Activated naive CD4-positive, alpha-beta T cell treated with anti-CD3 and anti-CD28 coated beads, Interleukin-2, amount 50 U/mL, for 72 hours (primary cell): ENCODE measurements at regions not wholly inside any gene's neighbourhood (a gene's known extent, or its start where the extent isn't known, plus 50 kb on each side); places are given as distances from the start of the nearest gene placed in this dataset.

Source experiments
- ATAC-seq, 2 donors: fragments of 150-1000 bp; cut with Tn5 transposase; 2 replicates each; pipeline ENCODE4 v1.10.0; 2021; ENCODE audit warnings: mild to moderate bottlenecking in 2 of 2, moderate library complexity in 2 of 2
- DNase-seq, 2 donors: peaks; one replicate each; pipeline ENCODE4 v3.0.0; 2021 to 2022; ENCODE audit warnings: low spot score in 2 of 2
- H3K27ac Mint-ChIP-seq, 2 donors: one replicate each; pipeline ENCODE4 v1.8.0; 2022; ENCODE audit warnings: mild to moderate bottlenecking in 2 of 2, mixed read lengths in 2 of 2
- H3K36me3 Mint-ChIP-seq, 2 donors: one replicate each; pipeline ENCODE4 v1.8.0; 2022; ENCODE audit warnings: mixed read lengths in 2 of 2
- H3K9me3 Mint-ChIP-seq, 2 donors: one replicate each; pipeline ENCODE4 v1.8.0; 2022; ENCODE audit warnings: mixed read lengths in 2 of 2

- Mint-ChIP-seq H3K27ac (no peak overlapping the region), H3K36me3 (no peaks in the 10 kb centered on the region), H3K9me3 (no peaks in the 10 kb centered on the region)
- DNase-seq (no peak), ATAC-seq (no peak)
Observed at GRCh38 chr6:8201679-8202078, 99.3 kb upstream of the EEF1E1 start.

- no peaks in the 10 kb centered on the region for H3K9me3 Mint-ChIP-seq
- H3K36me3 Mint-ChIP-seq, result no peaks in the 10 kb centered on the region
- H3K27ac Mint-ChIP-seq, result no peak overlapping the region
- ATAC-seq (no peak), DNase-seq (no peak)
Observed at GRCh38 chr6:8200255-8200654, 97.9 kb upstream of the EEF1E1 start.

DNA sequence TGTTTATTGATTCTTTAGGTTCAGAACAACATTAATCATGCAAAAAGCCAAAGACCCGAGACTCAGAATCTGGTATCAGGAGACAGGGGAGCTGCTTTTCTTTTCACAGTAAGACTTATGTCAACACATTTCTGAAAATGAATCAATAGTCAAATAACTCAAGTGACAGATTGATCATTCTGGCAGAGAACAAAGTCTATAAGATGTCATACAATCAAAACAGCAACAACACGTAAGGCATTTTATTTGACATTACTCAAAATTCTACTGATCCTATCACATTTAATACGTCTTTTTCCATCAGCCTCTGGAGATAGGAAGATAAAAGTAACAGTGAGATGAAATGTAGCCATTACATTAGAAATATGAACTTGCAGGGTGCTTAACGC lies 93.4 kb upstream of the EEF1E1 start:
- ATAC-seq (no peak), DNase-seq (no peak)
- Mint-ChIP-seq H3K27ac (no peak overlapping the region), H3K9me3 (no peaks in the 10 kb centered on the region), H3K36me3 (no peaks in the 10 kb centered on the region)

GRCh38 chr6:8195040-8195713 lies 92.8 kb upstream of the EEF1E1 start:
- Mint-ChIP-seq H3K27ac (no peak overlapping the region), H3K36me3 (no peaks in the 10 kb centered on the region), H3K9me3 (no peaks in the 10 kb centered on the region)
- ATAC-seq, result no peak
- no peak for DNase-seq

- H3K9me3 Mint-ChIP-seq, result no peaks in the 10 kb centered on the region
- no peaks in the 10 kb centered on the region for H3K36me3 Mint-ChIP-seq
- no peak for ATAC-seq
- no peak overlapping the region for H3K27ac Mint-ChIP-seq
- DNase-seq, result no peak
Observed at GRCh38 chr6:8194490-8194889, 92.1 kb upstream of the EEF1E1 start.

GRCh38 chr6:8193541-8193940 lies 91.2 kb upstream of the EEF1E1 start:
- ATAC-seq, result no peak

DNA sequence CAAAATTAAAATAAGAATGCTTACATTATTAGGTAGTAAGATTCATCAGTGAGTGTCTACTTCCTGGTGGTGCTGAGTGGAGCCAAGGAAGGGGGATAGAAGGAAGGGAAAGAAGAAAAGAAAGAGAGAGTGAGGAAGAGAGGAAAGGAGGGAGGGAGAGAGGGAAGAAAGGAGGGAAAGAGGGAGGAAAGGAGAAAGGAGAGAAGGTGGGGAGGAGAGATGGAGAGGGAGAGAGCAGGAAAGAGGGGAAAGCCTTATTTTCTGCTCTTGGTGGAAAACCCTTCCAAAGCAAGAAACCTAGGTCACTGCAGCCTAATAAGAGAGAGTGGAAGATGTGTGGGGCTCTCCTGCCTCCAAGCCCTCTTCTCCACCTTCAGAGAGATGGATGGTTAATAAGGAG lies 90.2 kb upstream of the EEF1E1 start:
- no peak for DNase-seq
- Mint-ChIP-seq H3K36me3 (no peaks in the 10 kb centered on the region), H3K27ac (no peak overlapping the region), H3K9me3 (no peaks in the 10 kb centered on the region)
- ATAC-seq, result no peak

More at GRCh38 chr6:8193541-8193940, 91.2 kb upstream of the EEF1E1 start:
- H3K9me3 Mint-ChIP-seq, result no peaks in the 10 kb centered on the region
- no peak for DNase-seq
- H3K36me3 Mint-ChIP-seq, result no peaks in the 10 kb centered on the region
- no peak overlapping the region for H3K27ac Mint-ChIP-seq

DNA sequence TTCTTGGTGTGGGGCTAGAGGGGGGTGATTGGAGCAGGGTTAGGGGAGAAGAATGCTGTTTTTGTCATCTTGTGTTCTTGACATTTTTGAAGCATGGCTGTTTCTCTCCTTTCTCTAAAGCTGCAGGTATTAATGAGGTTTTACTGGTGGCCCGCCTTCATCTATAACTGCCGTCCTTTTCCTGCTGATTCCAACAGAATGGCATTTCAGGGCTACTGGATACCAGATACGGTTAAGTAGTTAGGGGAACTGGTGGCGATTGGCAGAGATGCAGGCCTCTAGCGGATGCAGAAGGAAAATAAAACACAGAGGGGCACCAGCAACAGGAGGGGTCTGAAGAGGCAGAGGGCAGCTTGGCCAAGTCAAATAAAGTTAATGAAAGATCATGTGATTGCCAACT lies 89.7 kb upstream of the EEF1E1 start:
- Mint-ChIP-seq H3K9me3 (no peaks in the 10 kb centered on the region), H3K27ac (no peak overlapping the region), H3K36me3 (no peaks in the 10 kb centered on the region)
- DNase-seq (no peak), ATAC-seq (no peak)

DNA sequence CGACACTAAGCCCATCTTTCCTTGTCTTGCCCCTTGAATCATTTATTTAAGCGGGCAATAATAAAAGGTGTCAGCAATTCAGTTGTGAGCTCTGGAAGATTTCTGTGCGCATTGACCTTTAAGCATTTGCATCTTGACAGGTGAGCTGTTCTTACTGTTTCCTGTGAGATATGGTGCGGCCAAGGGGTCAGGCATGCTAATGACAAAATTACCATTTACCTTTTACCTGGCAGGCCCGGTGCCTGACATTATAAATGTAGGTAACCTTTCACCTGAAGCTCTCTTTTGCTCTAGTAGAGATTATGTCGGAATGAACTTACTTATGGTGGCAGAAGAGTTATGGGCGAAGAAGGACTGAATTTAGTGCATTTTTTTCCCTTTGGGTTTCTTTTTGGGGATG lies 89.3 kb upstream of the EEF1E1 start:
- ATAC-seq (no peak), DNase-seq (no peak)
- Mint-ChIP-seq H3K27ac (no peak overlapping the region), H3K36me3 (no peaks in the 10 kb centered on the region), H3K9me3 (no peaks in the 10 kb centered on the region)

GRCh38 chr6:8187209-8187608 lies 84.9 kb upstream of the EEF1E1 start:
- ATAC-seq (no peak), DNase-seq (no peak)
- no peaks in the 10 kb centered on the region for H3K36me3 Mint-ChIP-seq
- H3K27ac Mint-ChIP-seq, result no peak overlapping the region
- no peaks in the 10 kb centered on the region for H3K9me3 Mint-ChIP-seq

DNA sequence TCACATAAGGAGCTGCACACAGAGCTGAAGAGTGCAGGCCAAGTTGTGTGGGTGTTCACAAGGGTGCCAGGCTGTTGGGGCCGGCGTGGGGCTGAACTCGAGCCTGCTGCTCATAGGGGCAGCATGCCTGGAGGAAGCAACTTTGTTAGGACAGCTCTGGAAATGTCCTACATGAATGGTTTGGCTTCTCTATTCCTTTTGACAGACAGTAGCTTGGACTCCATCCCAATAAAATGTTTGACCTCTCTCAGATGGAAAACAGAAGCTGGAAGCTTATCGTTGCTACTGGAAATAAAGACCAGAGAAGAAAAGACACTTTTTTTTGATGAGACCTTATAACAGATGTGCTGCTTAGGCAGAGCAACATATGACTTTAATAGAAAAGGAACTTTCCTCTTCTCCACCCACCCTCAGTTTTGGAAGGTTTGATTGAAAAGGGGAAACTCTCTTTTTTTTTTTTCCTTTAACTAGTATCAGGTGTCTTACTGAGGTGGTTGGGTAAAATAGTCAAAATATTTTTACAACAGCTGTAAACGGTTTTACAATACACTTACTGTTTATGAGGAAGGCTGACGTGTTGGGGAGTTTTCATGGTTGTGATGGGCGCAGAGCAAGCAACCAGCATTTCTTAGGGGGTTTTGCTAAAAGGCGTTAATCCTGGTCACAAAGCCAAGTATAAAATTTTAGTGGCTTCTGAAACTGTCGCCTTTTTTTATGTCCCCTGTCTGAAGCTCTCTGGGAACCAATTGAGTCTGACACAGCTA lies 80.7 kb upstream of the EEF1E1 start:
- DNase-seq (no peak), ATAC-seq (no peak)
- Mint-ChIP-seq H3K27ac (no peak overlapping the region), H3K36me3 (no peaks in the 10 kb centered on the region), H3K9me3 (no peaks in the 10 kb centered on the region)

DNA sequence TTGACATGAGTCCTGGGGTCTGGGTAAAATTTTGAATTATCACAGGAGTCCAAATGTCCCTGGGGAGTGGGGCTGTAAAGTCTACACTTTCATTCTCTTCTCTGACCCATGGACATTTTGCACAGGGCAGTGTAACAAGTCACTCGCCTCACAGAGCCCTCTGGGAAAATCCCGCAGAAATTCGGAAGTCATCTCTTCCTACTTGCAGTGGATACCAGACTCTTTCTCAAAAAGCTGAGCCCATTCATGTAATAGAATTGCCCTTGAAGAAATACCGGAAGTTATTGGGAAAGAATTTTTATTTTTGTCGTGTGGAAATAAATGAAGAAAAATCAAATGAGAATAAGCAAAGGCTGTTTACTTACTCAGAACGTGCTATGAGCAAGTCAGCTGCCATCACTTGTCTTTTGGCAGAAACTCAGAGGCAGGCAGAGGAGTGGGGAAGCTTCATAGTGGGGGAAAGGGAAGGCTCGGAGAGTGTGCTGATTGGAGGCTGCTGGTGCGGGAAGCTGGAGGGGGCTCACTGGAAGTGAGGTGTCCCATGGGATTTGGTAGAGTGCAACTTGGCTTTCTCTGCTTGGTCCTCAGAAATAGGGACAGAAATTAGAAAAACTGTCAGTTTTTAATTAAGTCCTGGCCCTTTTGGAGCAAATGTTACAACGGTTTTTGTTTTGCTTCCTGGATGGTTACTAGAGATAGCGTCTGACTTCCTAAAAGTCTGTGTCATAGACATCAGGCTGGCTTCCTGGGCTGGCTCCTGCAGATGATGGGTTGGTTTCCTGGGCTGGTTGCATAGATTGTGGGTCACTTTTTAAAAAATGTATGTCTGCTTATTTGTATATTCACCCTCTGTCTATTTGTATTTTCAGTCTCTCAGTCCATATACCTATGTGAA lies 79.8 kb upstream of the EEF1E1 start:
- no peak overlapping the region for H3K27ac Mint-ChIP-seq
- H3K36me3 Mint-ChIP-seq, result no peaks in the 10 kb centered on the region
- no peak for DNase-seq
- H3K9me3 Mint-ChIP-seq, result no peaks in the 10 kb centered on the region
- ATAC-seq, result no peak

DNA sequence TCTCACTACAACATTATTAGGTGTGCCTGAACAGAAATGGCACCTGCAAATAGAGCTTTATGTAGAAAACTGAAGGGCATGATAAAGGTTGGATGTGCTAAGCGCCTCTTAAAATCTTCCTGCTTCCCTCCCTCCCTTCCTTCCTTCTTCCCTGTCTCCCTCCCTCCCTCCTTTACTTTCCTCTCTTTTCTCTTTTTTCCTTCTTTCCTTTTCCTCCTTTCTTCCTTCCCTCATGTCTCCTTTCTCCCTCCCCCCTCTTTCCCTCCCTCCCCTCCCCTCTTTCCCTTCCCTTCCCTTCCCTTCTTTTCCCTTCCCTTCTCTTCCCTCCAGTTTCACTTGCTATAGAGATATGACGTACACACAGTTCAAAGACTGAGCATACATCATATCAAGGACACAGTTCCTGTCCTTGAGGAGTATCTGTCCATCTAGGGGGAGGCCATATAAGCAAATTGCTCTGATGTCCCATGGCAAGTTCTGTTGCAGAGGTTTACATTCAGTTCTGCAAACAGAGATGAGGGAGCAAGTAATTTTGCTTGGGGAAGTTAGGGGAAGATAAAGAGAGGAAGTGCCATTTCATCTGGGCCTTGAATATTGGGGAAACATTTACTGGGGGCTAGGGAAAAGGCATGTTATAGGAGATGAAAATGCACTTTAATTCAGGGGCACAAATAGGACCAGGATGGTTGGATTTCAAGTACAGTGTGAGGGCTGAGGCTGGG lies 79.0 kb upstream of the EEF1E1 start:
- no peaks in the 10 kb centered on the region for H3K36me3 Mint-ChIP-seq
- ATAC-seq, result no peak
- DNase-seq, result no peak
- no peaks in the 10 kb centered on the region for H3K9me3 Mint-ChIP-seq
- no peak overlapping the region for H3K27ac Mint-ChIP-seq

DNA sequence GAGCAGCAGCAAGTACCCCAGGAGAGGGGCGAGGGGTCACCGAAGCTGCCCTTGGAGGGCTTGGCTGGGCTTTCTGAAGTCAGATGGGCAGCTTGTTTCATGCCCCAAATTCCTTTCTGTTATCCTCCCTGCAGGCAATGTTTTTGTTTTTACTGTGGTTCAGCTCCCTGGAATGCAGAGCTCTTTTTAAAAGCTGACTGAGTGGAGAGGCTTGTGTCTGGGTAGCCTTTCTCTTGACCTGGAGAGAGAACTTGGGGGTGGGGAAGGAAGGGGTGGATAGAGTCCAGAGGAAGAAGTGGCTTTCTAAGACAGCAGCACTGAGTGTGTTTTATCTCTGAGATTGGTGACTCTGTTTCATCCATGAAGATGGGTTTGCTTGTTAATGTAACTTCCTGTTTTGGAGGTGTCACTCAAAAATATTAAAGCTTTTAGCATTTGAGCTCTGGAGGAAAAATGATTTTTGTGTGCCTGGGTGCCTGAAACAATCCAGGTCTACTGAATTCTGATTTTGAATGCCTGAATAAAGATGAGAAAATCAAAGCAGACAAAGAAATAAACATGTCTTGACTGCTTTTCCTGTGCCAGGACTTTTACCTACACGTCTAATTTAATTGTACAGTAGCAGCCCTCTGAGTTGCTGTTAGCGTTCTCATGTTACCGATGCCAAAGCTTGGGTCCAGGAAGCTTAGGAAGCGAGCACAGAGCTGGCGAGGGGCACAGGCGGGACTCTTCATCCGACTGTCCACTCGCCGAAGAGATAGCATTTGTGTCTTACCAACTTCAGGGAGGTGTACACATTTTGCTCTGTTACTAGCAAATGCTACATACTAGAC lies 78.2 kb upstream of the EEF1E1 start:
- DNase-seq (no peak), ATAC-seq (no peak)
- H3K36me3 Mint-ChIP-seq, result no peaks in the 10 kb centered on the region
- H3K9me3 Mint-ChIP-seq, result no peaks in the 10 kb centered on the region
- H3K27ac Mint-ChIP-seq, result no peak overlapping the region

DNA sequence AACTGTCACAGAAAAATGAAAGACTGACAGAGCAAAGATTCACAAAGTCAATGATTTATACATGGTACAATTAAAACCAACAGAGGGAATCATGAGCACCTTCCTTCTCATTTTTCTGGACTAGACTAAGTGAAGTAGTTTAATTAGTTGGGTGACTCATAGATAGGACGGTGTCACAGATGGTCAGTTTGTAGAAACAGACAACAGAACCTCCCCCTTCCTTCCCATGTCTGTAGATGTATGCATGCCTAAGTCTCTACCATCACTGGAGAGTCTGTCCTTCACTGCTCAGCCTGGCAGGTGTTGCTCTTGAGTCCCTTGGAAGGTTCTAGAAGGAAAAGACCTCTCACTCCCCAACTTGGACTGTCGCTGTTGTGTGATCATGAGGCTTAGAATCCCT lies 75.4 kb upstream of the EEF1E1 start:
- ATAC-seq (no peak), DNase-seq (no peak)
- H3K9me3 Mint-ChIP-seq, result peaks cover 0 to 3% of the 10 kb centered on the region in 2 donors
- no peak overlapping the region for H3K27ac Mint-ChIP-seq
- no peaks in the 10 kb centered on the region for H3K36me3 Mint-ChIP-seq
